ENCODE measurements at regions not wholly inside any gene's neighbourhood (a gene's known extent, or its start where the extent isn't known, plus 50 kb on each side); places are given as distances from the start of the nearest gene placed in this dataset.

- Histone ChIP-seq H3K27ac (no peak overlapping the region), H3K4me1 (replicated peaks in 1 of 2) (no peaks in the 10 kb centered on the region), H3K27me3 (no peaks in the 10 kb centered on the region), H3K36me3 (replicated peaks in 1 of 2) (no peaks in the 10 kb centered on the region), H3K4me3 (no peak overlapping the region), H3K9me3 (replicated peaks in 1 of 3) (no peaks in the 10 kb centered on the region)
- TF ChIP-seq CTCF (IDR thresholded peaks at IDR 0.05) = no peak
- no peak for TF ChIP-seq POLR2A (IDR thresholded peaks at IDR 0.05)
- intact Hi-C loops (cut with DNase I) = no loop called here
- WGBS, 4 donors = 37 to 72% (median 61%) methylated on average over 2 of the region's 2 CpGs
- no peak for DNase-seq
These were observed 125.2 kb upstream of the DSCAM start for GRCh38 chr21:40972151-40972550.

GRCh38 chr21:40976198-40977109, 129.5 kb upstream of the DSCAM start:
- H3K4me1 ChIP-seq (replicated peaks in 1 of 2) = no peaks in the 10 kb centered on the region
- H3K9me3 ChIP-seq (replicated peaks in 1 of 3) = peaks cover 0 to 1% (median 0%) of the 10 kb centered on the region in 3 donors
- H3K27ac ChIP-seq = no peak overlapping the region
- intact Hi-C loops (cut with DNase I) = no loop called here
- no peaks in the 10 kb centered on the region for H3K27me3 ChIP-seq
- H3K4me3 ChIP-seq = no peak overlapping the region
- TF ChIP-seq CTCF (IDR thresholded peaks at IDR 0.05) (no peak), POLR2A (IDR thresholded peaks at IDR 0.05) (no peak)
- DNase-seq = no peak
- no peaks in the 10 kb centered on the region for H3K36me3 ChIP-seq (replicated peaks in 1 of 2)

- intact Hi-C loops (cut with DNase I) = no loop called here
- WGBS, 4 donors = 63 to 77% (median 69%) methylated on average over 4 of the region's 4 CpGs
- peaks cover 0 to 3% (median 0%) of the 10 kb centered on the region in 3 donors for H3K9me3 ChIP-seq (replicated peaks in 1 of 3)
- no peak overlapping the region for H3K27ac ChIP-seq
- no peaks in the 10 kb centered on the region for H3K36me3 ChIP-seq (replicated peaks in 1 of 2)
- no peaks in the 10 kb centered on the region for H3K4me1 ChIP-seq (replicated peaks in 1 of 2)
- TF ChIP-seq CTCF (IDR thresholded peaks at IDR 0.05) (no peak), POLR2A (IDR thresholded peaks at IDR 0.05) (no peak)
- no peak overlapping the region for H3K4me3 ChIP-seq
- no peak for DNase-seq
- H3K27me3 ChIP-seq = no peaks in the 10 kb centered on the region
These were observed 138.4 kb upstream of the DSCAM start for GRCh38 chr21:40985370-40985769.

- WGBS, 4 donors = 94 to 100% (median 100%) methylated on average over 1 to 2 of the region's 2 CpGs; no CpG with 5 or more reads in 1 of the 4 donors
- H3K27me3 ChIP-seq = no peaks in the 10 kb centered on the region
- intact Hi-C loops (cut with DNase I) = no loop called here
- H3K4me1 ChIP-seq (replicated peaks in 1 of 2) = no peaks in the 10 kb centered on the region
- H3K36me3 ChIP-seq (replicated peaks in 1 of 2) = no peaks in the 10 kb centered on the region
- TF ChIP-seq POLR2A (IDR thresholded peaks at IDR 0.05) = no peak
- TF ChIP-seq CTCF (IDR thresholded peaks at IDR 0.05) = no peak
- no peak overlapping the region for H3K4me3 ChIP-seq
- H3K27ac ChIP-seq = no peak overlapping the region
- DNase-seq = no peak
- no peaks in the 10 kb centered on the region for H3K9me3 ChIP-seq (replicated peaks in 1 of 3)
These were observed 143.4 kb upstream of the DSCAM start for GRCh38 chr21:40990366-40990765.

Measured in adrenal gland (tissue), 9 donors.